ENCODE measurements at regions not wholly inside any gene's neighbourhood (a gene's known extent, or its start where the extent isn't known, plus 50 kb on each side); places are given as distances from the start of the nearest gene placed in this dataset.
A peak's percentile ranks its signal among the peaks of the same experiment; 100 is the strongest.

GRCh38 chr5:56585999-56586691 lies 229.2 kb upstream of the MAP3K1 start:
- Histone ChIP-seq H3K4me1 (peaks cover 9 to 39% of the 10 kb centered on the region in 2 donors), H3K9me3 (no peaks in the 10 kb centered on the region), H3K4me3 (no peak overlapping the region), H3K27ac (peak overlapping the region in 1 of 2 donors; percentile 45), H3K27me3 (no peaks in the 10 kb centered on the region), H3K36me3 (no peaks in the 10 kb centered on the region)
- ATAC-seq: peak; percentile 60
- TF ChIP-seq CTCF (IDR thresholded peaks at IDR 0.05): no peak
- intact Hi-C loops (cut with DNase I): no loop called here
- peak in 2 of 4 donors; percentile 72 to 80 for DNase-seq

GRCh38 chr5:56585461-56585860 lies 229.9 kb upstream of the MAP3K1 start:
- Histone ChIP-seq H3K27ac (peak overlapping the region in 1 of 2 donors; percentile 45), H3K27me3 (no peaks in the 10 kb centered on the region), H3K4me3 (no peak overlapping the region), H3K36me3 (no peaks in the 10 kb centered on the region), H3K9me3 (no peaks in the 10 kb centered on the region), H3K4me1 (peaks cover 9 to 39% of the 10 kb centered on the region in 2 donors)
- TF ChIP-seq CTCF (IDR thresholded peaks at IDR 0.05): no peak
- no peak for DNase-seq
- intact Hi-C loops (cut with DNase I): no loop called here
- no peak for ATAC-seq

GRCh38 chr5:56581426-56581825 lies 233.9 kb upstream of the MAP3K1 start:
- Histone ChIP-seq H3K36me3 (no peaks in the 10 kb centered on the region), H3K4me3 (no peak overlapping the region), H3K9me3 (no peaks in the 10 kb centered on the region), H3K4me1 (peaks cover 5 to 13% of the 10 kb centered on the region in 2 donors), H3K27me3 (no peaks in the 10 kb centered on the region), H3K27ac (no peak overlapping the region)
- intact Hi-C loops (cut with DNase I): no loop called here
- ATAC-seq: no peak
- no peak for TF ChIP-seq CTCF (IDR thresholded peaks at IDR 0.05)
- no peak for DNase-seq

GRCh38 chr5:56580864-56581263 lies 234.5 kb upstream of the MAP3K1 start:
- no peaks in the 10 kb centered on the region for H3K9me3 ChIP-seq
- ATAC-seq: no peak
- intact Hi-C loops (cut with DNase I): no loop called here
- H3K36me3 ChIP-seq: no peaks in the 10 kb centered on the region
- H3K4me3 ChIP-seq: no peak overlapping the region
- DNase-seq: no peak
- H3K4me1 ChIP-seq: peaks cover 5 to 7% of the 10 kb centered on the region in 2 donors
- no peak for TF ChIP-seq CTCF (IDR thresholded peaks at IDR 0.05)
- H3K27me3 ChIP-seq: no peaks in the 10 kb centered on the region
- no peak overlapping the region for H3K27ac ChIP-seq

- Histone ChIP-seq H3K27me3 (no peaks in the 10 kb centered on the region), H3K9me3 (no peaks in the 10 kb centered on the region), H3K27ac (no peak overlapping the region), H3K4me3 (no peak overlapping the region), H3K4me1 (no peaks in the 10 kb centered on the region), H3K36me3 (no peaks in the 10 kb centered on the region)
- TF ChIP-seq CTCF (IDR thresholded peaks at IDR 0.05): no peak
- no peak for ATAC-seq
- DNase-seq: no peak
- intact Hi-C loops (cut with DNase I): no loop called here
These were observed 239.5 kb upstream of the MAP3K1 start for GRCh38 chr5:56575821-56576220.

All from left lung (tissue), 4 donors.